ENCODE measurements at regions not wholly inside any gene's neighbourhood (a gene's known extent, or its start where the extent isn't known, plus 50 kb on each side); places are given as distances from the start of the nearest gene placed in this dataset.

DNA sequence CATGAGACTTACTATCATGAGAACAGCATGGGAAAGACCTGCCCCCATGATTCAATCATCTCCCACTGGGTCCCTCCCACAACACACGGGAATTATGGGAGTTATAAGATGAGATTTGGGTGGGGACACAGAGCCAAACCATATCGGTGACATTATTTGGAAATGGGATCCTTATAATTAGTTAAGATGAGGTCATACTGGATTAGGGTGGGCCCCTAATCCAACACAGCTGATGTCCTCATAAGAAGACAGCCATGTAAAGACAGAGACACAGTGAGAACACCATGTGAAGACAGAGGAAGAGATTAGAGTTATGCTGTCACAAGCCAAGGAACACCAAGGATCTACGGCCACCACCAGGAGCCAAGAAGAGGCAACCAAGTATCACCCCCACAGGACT is 161.7 kb downstream of the SPTSSA start:
- 85 to 89% methylated on average over 3 of the region's 3 CpGs for WGBS, 2 donors
- DNase-seq = no peak
- Histone ChIP-seq H3K27me3 (no peaks in the 10 kb centered on the region), H3K36me3 (no peaks in the 10 kb centered on the region), H3K9me3 (no peaks in the 10 kb centered on the region), H3K4me1 (peaks cover 3 to 6% (median 5%) of the 10 kb centered on the region in 3 donors), H3K27ac (no peak overlapping the region), H3K4me3 (no peak overlapping the region)
- intact Hi-C loops (cut with DNase I) = no loop called here
- TF ChIP-seq, protein P1, sequence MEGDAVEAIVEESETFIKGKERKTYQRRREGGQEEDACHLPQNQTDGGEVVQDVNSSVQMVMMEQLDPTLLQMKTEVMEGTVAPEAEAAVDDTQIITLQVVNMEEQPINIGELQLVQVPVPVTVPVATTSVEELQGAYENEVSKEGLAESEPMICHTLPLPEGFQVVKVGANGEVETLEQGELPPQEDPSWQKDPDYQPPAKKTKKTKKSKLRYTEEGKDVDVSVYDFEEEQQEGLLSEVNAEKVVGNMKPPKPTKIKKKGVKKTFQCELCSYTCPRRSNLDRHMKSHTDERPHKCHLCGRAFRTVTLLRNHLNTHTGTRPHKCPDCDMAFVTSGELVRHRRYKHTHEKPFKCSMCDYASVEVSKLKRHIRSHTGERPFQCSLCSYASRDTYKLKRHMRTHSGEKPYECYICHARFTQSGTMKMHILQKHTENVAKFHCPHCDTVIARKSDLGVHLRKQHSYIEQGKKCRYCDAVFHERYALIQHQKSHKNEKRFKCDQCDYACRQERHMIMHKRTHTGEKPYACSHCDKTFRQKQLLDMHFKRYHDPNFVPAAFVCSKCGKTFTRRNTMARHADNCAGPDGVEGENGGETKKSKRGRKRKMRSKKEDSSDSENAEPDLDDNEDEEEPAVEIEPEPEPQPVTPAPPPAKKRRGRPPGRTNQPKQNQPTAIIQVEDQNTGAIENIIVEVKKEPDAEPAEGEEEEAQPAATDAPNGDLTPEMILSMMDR (IDR thresholded peaks at IDR 0.05) = no peak
- ATAC-seq = no peak
- no peak for FAIRE-seq

- FAIRE-seq (no peak), ATAC-seq (no peak), DNase-seq (no peak)
- H3K9me3 ChIP-seq = no peaks in the 10 kb centered on the region
- H3K36me3 ChIP-seq = no peaks in the 10 kb centered on the region
- TF ChIP-seq, protein P1 (IDR thresholded peaks at IDR 0.05) = no peak
- intact Hi-C loops (cut with DNase I) = no loop called here
- no peak overlapping the region for H3K27ac ChIP-seq
- H3K4me3 ChIP-seq = no peak overlapping the region
- peaks cover 3 to 6% (median 5%) of the 10 kb centered on the region in 3 donors for H3K4me1 ChIP-seq
- H3K27me3 ChIP-seq = no peaks in the 10 kb centered on the region
- WGBS, 2 donors = 64 to 76% methylated on average over 3 of the region's 3 CpGs
These were observed 162.7 kb downstream of the SPTSSA start for GRCh38 chr14:34299360-34299759.

GRCh38 chr14:34297786-34298520 is 164.1 kb downstream of the SPTSSA start:
- 60 to 65% methylated on average over 6 of the region's 6 CpGs for WGBS, 2 donors
- Histone ChIP-seq H3K27ac (no peak overlapping the region), H3K36me3 (no peaks in the 10 kb centered on the region), H3K4me1 (peaks cover 0 to 5% (median 3%) of the 10 kb centered on the region in 3 donors), H3K9me3 (no peaks in the 10 kb centered on the region), H3K4me3 (no peak overlapping the region), H3K27me3 (no peaks in the 10 kb centered on the region)
- FAIRE-seq (no peak), DNase-seq (no peak), ATAC-seq (no peak)
- TF ChIP-seq, protein P1 (IDR thresholded peaks at IDR 0.05) = no peak
- intact Hi-C loops (cut with DNase I) = no loop called here

DNA sequence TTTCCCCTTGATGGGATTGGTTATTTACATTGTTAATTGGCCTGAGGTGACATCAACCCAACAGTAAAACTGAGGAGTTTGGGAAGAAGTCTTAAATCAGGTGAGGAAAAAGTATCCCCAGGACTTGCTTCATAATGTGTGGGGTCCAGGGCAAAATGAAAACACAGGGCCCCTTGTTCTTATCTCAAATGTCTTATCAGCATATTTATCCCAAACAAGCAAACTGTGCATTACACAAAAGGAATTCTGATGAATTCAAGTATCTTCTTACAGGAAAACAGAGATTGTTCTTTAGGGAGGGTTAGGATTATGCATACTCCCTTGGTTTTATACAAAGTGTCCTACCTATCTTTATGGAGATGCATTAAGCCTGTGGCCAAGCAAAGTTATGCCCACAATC is 178.4 kb downstream of the SPTSSA start:
- FAIRE-seq (no peak), DNase-seq (no peak), ATAC-seq (no peak)
- Histone ChIP-seq H3K9me3 (no peaks in the 10 kb centered on the region), H3K4me1 (no peaks in the 10 kb centered on the region), H3K27me3 (no peaks in the 10 kb centered on the region), H3K4me3 (no peak overlapping the region), H3K27ac (no peak overlapping the region), H3K36me3 (no peaks in the 10 kb centered on the region)
- TF ChIP-seq, protein P1 (IDR thresholded peaks at IDR 0.05) = no peak
- intact Hi-C loops (cut with DNase I) = no loop called here

DNA sequence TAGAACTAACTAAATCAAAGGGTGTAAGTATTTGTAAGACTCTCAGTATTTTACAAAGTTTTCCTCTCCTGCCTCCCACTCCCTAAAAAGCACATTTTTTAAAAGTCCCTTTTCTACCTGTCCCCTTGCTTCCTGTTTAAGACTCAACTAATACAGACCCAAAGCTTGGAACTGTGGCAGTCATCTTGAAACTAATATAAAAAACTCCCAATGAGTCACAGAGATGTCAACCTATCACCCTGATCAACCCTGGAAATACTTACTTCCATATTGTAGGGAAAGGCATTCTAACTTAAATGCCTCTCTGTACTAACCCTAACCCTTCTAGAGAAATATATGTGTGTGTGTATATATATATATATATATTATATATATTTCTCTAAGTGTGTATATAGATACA is 184.8 kb downstream of the SPTSSA start:
- Histone ChIP-seq H3K9me3 (no peaks in the 10 kb centered on the region), H3K27ac (no peak overlapping the region), H3K4me3 (no peak overlapping the region), H3K27me3 (no peaks in the 10 kb centered on the region), H3K4me1 (no peaks in the 10 kb centered on the region), H3K36me3 (no peaks in the 10 kb centered on the region)
- TF ChIP-seq, protein P1 (IDR thresholded peaks at IDR 0.05) = no peak
- intact Hi-C loops (cut with DNase I) = no loop called here
- no peak for FAIRE-seq
- ATAC-seq = no peak
- DNase-seq = no peak

All from pancreas (tissue), 10 donors.